Adrenal gland (tissue), 5 donors: ENCODE measurements at regions not wholly inside any gene's neighbourhood (a gene's known extent, or its start where the extent isn't known, plus 50 kb on each side); places are given as distances from the start of the nearest gene placed in this dataset.

ENCODE experiments used
- CTCF ChIP-seq, 6 experiments: fragments of 450-650 bp in 4 of 6; fragments of 200-600 bp in 2 of 6; sonication (generic) in 1 of 6; IDR thresholded peaks; 1 replicate in 5 of 6; 2 replicates in 1 of 6; pipeline versions ENCODE4 v1.5.1 to v1.8.0; 2016 to 2021; ENCODE audit warnings: antibody characterized with exemption in 6 of 6, mild to moderate bottlenecking in 2 of 6, moderate library complexity in 1 of 6
- POLR2A ChIP-seq, 2 donors: fragments of 450-650 bp; IDR thresholded peaks; one replicate each; pipeline ENCODE4 v1.6.1; 2017; ENCODE audit warnings: antibody characterized with exemption in 2 of 2, mild to moderate bottlenecking in 2 of 2, moderate library complexity in 1 of 2
- donor health status: DM: no; HTN: no; CAD: no.

GRCh38 chr9:110093417-110093816, 114.5 kb downstream of the C9orf152 start:
- TF ChIP-seq POLR2A (IDR thresholded peaks at IDR 0.05) (no peak), CTCF (IDR thresholded peaks at IDR 0.05) (no peak)
